Medulla oblongata (tissue), 1 donor: ENCODE measurements at regions not wholly inside any gene's neighbourhood (a gene's known extent, or its start where the extent isn't known, plus 50 kb on each side); places are given as distances from the start of the nearest gene placed in this dataset.
"Not testable (repeated sequence)": the region's sequence is repeated elsewhere in the genome, so short reads cannot be mapped to it uniquely, and the experiment has no call there.

Experiments
- DNase-seq: peaks from one replicate; pipeline ENCODE4 v3.0.0-alpha.2; 2015; ENCODE audit errors: extremely low spot score

DNA sequence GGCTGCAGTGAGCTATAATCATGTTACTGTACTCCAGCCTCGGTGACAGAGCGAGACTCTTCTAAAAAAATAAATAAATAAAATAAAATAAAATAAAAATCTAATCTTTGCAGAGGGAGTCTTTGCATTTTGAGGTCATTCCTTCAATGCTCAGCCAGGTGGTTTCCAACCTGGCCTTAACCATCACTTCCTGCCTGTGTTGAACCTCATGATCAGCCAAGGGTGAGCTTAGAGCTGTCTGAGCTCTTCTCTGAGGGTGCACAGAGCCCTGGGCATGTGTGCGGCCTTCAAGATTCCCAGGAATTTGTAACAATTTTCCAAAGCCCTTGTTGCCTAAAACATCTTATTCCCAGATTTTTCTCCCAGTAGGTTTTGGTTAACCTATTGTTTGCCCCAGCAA is 94.3 kb downstream of the KCNJ12 start:
- DNase-seq, result not testable (repeated sequence)

DNA sequence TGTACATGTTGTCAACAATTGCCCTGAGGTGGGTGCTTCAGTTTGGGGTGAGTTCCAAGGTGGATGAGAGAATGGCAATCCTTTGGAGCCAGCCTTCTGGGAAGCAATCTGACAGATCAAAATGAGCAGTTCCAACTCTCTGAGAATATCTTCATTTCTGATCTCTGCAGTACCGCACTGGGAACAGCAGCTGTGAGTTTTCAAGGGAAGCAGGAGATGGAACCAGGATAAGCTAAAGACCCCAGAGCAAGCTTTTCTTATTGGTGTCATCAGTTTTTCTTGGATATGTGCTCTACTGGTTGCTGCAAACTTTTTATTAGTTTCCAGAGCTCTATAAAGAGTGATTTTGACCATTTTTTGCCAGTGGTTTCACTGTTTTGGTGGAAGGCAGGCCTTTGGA is 94.7 kb downstream of the KCNJ12 start:
- DNase-seq, result no peak

DNA sequence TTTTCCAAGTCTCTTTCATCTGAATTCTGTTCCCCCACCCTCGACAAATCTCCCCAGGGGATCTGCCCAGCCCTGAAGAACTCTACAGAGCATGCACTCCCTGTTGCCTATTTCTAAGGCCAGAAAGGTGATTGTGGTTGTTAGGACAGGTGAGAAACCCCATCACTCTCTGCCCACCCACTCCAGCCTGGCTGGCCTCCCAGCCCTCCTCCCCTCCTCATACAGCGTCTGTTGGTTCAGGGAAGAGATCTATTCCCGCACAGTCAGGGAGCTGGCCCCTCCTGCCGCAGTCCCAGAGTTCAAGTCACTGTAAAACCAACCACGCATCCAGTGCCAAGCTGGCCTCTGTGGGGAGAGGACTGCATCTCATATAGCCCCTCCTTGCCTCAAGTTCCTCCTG is 98.7 kb downstream of the KCNJ12 start:
- DNase-seq, result no peak

DNA sequence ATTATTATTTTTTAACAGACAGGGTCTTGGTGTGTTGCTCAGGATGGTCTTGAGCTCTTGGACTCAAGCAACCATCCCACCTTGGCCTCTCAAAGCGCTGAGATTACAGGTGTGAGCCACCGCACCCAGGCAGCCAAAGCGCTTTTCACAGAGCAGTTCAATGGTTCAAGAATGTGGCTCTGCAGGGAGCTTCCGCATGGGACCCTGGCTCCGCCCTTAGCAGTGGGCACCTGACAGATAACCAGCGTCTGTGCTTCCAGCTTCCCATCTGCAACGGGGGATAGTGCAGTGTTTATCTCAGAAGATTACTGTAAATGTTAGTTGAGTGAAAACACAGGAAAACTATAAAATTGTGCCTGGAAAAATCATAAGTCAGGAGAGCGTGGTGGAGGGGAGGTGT is 99.4 kb downstream of the KCNJ12 start:
- no peak for DNase-seq

DNA sequence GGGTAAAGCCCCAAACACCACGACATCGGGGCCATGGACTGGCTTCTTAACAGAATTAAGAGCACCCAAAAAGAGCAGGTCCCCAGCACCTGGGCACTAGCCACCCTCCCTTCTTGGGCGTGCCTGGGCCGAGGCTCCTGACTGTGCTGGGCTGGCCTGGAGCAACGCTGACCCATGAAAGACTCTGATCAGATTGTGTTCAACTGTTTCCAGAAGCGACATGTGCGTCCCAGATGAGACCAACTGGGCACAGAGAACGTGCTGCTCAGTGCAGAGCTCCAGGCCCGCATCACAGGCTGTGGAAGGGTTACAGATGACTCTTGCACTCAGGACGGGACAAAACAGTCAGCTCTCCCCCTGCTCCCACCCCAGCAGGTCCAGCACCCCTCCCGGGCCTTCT is 100.7 kb downstream of the KCNJ12 start:
- no peak for DNase-seq

DNA sequence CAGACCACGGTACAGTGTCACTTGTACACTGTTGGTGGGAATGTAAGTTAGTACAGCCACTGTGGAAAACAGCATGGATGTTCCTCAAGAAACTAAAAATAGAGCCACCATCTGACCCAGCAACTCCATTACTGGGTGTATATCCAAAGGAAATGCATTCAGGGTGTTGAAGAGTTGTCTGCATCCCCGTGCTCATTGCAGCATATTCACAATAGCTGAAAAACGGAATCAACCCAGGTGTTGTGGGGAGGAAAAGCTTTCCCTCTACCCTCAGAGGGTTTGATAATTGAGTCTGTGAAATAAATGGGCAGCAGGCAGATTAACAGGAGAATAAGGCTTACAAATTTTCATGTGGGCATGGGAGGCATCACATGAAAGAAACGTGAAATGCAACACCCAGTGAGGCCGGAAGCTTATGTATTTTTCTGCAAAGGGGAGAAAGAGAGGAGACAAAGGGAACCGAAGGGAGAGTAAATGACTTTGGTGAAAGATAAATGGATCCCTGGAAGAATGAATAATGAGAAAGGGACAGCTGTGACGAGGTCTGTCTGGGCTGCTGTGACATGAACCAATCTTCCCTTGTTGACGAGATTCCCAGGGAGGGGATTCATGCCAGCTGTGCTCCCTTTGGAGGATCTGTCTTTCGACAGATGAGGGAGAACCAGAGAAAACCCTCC is 106.2 kb downstream of the KCNJ12 start:
- no peak for DNase-seq

DNA sequence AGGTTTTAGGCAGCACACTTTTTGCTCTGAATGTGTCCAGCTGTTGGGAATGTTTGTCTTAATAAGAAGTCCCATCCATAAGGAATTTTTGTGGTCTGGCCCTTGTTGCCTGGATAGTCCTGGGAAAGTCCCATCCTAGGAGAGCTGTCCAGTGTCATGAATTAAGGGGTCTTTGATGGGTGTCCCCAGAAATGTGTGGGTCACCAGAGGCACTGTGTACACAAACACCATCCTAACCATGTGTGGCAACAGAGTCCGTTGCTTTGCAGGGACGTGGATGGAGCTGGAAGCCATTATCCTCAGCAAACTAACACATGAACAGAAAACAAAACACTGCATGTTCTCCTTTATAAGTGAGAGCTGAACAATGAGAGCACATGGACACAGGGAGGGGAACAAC is 111.9 kb downstream of the KCNJ12 start:
- DNase-seq, result not testable (repeated sequence)

DNA sequence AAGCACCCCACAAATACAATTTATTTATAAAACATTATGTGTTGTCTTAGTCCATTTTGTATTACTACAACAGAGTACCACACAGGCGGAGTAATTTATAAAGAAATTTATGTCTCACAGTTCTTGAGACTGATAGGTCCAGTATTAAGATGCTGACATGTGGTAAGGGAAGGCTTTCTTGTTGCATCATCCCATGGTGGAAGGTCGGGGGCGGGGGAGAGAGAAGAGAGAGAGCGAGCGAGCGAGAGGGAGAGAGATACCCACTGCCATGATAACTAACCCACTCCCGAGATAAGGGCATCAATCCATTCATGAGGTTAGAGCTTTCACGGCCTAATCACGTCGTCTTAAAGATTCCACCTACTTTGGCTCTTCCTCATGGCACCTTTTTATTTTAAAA is 117.8 kb downstream of the KCNJ12 start:
- no peak for DNase-seq

DNA sequence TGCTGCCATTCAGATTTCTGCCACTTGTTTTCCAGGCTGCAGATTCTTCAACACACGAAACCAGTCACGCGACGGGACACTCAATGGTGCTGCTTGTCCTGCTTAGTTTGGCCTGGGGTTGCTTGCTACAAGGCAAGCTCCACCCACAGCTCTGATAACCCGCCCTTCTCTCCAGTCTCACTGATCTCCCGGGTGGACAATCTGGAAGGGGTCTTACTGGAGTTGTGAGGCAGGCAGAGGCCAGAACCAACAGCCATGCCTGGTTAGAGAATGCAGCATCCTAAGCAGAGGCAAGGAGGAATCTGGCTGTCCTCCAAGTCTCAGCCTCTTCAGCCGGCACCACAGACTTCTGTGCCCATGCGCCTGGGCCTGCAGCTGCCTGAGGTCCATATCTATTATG is 119.1 kb downstream of the KCNJ12 start:
- DNase-seq, result peak; percentile 48

DNA sequence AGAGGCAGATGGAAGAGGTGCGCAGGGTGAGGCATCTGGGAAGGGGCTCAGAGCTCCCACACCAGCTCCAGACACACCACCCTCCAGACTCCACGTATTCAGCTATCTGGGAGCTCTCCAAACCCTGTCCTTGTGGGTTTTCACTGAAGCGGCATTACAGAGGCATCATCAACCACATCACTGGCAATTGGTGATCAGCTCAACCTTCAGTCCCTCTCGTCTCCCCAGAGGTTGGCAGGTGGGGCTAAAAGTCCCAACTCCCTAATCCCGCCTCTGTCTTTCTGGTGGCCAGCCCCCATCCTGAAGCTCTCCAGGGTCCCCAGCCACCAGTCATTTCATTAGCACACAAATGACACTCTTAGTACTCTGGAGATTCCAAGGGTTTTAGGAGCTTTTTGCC is 123.9 kb downstream of the KCNJ12 start:
- no peak for DNase-seq

DNA sequence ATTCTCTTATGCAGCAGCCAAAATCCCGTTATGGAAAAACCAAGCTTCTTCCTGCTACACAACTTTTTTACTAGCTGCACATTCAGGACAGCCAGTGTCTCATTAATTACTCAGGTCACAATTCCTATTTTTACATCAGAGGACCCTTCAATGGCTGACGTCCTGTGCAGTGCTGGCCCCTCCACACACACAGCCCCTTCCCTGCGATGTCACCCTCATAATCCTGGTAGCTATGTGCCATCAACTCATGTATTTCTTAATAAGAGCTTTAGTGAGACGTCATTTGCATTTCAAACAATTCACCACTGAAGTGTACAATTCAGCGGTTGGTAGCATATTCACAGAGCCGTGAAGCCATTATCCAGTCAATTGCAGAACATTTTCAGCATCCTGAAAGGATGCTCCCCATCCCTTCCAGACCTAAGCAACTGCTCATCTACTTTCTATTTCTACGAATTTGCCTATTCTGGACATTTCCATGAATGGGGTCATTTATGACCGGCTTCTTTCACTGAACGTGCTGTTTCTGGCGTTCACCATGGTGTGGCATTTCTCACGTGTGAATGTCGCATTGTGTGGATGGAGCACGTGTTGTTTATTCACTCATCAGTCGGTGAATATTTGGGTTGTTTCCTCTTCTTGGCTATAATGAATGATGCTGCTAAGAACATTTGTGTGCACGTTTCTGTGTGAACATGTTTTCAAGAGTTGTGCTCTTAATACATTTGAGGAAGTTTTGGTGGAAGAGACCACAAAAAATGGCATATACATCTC is 126.0 kb downstream of the KCNJ12 start:
- DNase-seq, result peak; percentile 6

DNA sequence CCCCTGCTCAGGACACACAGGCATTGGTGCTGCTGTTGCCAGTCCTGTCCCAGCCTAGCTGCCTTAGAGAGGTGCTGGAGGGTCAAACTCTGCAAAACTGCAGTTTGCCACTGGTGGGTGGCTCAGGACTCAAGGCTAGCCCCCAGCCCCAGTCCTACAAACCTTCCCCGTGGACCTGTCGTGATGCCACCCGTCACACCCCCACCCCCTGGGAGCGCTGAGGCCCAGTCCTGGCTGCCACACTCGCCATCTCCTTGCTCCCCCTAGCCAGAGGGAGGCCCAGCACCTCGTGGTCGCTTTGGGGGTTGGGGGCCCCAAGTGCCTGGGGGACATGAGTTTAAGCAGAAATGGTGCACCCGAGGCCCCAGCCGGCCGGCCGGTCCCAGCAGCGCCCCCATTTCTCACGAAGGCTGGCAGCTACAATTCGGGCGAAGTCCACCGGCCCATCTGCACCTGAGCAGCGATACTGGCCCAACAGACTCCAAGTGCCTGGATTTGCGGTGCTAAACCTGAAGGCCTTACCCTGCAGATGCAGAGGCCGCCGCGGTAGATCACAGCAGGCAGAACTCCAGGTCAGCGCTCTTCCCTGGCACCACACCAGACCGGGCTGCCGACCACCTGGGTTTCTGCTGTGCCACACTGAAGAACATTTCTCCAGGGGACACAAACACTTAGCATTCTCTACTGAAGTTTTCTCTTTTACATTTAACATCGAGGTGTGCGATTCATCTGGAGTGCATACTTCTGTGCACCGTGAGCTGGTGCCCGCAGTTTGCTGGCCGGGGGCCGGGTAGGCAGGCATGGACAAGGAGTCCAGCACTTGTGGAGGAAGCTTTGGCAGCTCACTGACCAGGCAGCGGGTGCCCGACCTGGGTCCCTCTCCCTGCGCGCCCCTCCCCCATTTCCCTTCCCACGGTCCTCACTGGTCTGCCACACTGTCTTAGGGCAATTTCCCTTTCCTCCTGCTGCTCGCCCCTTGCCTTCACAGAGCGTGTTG is 130.0 kb downstream of the KCNJ12 start:
- no peak for DNase-seq

DNA sequence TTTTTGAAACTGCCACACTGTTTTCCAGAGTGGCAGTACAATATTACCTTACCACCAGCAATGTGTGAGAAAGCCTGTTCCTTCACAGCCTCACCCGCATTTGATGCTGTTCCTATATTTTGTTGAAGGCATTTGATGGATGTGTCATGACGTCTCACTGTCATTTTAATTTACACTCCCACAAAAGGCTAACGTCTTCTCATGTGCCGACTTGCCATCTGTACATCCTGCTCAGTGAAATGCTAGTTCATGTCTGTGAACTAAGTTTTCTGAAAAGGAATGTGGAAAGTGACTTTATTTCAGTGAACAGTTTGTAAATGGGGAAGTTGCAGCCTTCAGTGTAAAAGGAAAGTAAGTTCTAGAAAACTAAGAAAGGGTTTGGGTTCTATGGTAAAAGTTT is 131.6 kb downstream of the KCNJ12 start:
- DNase-seq, result not testable (repeated sequence)

DNA sequence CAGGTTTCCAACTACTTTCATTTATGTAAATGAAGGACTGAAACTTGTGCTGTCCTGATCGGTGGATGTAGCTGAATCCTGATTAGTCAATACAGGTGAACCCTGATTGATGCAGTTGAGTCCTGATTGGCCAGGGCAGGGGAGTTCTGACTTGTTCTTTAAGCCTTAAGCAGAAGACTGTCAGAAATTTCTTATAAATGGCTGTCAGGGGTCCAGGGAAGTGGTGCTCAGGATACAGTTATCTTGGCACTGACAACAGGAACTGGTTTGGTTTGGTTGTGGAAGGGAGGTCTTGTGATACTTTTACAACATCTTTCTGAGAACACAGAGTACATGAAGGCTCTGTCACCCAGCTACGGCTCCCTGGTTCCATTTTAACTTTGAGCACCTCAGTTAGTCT is 132.1 kb downstream of the KCNJ12 start:
- peak; percentile 18 for DNase-seq

DNA sequence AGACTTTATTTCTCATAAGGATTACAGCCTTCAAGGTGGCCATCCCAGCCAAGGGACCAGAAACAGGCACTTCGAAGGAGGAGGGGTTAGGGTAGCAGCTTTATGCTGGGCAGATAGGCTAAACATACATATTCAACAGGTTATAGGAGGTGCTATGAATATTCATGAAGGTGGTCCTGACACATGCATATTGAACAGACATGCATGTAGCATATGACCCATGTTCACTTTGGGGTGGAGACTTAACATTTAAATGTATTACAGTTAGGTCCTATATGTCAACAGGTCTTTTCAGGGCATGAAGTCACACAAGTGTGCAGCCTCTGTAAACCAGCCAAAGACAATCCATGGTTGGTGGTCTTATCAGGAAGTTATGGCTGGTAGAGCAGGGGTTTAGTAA is 133.2 kb downstream of the KCNJ12 start:
- not testable (repeated sequence) for DNase-seq

DNA sequence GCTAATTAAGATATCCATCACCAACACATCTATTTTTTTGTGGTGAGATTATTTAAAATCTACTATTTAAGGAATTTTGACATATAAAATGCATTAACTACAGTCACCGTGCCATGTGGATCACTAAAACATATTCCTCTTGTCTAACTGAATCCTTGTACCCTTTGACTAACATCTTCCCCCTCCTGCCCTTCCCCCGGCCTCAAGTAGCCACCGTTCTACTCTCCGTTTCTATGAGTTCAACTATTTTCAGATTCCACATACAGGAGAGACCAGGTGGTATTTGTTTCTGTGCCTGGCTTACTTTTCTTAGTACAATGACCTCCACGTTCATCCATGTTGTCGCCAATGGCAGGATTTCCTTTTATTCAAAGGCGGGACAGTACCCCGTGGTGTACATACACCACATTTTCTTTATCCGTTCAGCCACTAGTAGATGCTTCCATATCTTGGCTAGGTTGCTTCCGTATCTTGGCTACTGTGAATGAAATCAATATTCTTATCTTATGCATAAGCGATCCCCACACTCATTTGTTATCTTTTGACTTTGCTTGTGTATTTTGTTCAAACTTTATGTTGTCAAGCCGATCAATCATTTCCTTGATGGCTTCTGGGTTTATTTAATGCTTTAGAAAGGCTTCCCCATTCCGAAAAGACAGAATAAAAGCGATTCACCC is 134.7 kb downstream of the KCNJ12 start:
- DNase-seq, result peak; percentile 11

DNA sequence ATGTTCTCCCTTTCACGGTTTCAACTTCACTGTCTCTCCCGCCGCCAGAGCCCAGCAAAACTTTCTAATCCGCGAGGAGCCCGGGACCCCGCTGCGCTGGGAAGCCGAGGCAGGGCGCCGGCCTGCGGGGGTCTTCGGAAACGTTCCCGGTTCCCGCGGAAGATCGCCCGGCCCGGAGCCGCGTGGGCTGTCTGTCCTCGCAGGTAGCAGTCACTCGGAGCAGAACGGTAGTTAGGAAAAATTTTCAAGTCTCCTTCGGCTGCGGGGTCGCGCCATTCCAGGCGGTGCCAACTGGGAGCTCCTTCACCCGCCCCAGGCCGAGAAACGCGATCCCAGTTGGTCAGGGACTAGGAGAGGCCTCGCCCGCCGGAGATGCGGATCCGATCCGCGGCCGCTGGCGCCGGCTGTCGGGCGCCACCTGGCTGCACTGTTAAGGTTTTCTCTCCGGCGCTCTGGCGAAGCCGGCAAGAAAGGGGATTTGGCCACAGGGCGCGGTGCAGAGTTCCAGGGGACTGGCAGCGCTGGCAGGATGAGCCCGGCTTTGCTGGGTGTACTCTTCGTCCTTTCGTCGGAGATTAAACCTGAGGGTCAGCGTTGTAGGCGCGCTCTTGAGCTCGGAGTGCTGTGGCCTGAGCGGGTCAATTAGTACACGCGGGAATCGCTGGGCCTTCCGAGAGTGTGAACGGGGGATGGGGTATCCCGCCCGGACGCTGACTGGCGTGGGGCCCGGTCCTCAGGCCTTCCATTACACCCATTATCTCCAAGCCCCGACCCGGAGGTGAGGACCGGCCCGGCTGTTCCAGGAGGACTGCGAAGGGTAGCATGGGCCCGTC is 135.4 kb downstream of the KCNJ12 start:
- DNase-seq, result peak; percentile 88

DNA sequence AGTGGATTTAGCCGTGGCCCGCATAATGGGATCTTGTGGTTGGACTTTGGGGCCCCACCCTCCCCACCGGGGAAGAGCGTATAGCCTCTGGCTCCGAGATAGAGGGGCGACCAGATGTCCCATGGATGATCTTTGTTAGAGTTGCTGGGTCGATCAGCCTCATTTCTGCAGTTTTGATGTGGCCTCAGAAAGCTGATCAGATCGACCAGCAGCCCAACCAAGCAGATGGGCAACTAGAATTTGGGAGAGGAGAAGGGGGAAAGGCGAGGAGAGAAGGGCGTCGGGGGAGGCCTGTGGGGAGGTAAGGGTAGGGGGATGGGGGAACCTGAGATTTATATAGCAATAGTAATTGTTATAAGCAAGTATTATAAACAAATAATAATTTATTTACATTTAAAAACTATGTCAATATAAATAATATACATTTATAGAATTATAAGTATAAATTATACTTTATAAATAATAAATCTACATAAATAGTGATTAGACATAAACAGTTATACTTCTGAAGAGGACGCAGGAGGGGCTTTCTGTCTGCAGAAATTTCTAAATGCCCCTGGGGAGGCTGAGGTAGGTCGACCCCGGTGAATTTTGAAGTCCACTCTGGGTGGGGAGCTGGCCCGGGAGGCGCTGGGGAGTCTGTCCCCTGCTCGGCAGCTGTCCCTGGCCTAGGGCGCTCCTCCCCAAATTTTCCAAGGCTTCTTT is 136.3 kb downstream of the KCNJ12 start:
- DNase-seq, result no peak

DNA sequence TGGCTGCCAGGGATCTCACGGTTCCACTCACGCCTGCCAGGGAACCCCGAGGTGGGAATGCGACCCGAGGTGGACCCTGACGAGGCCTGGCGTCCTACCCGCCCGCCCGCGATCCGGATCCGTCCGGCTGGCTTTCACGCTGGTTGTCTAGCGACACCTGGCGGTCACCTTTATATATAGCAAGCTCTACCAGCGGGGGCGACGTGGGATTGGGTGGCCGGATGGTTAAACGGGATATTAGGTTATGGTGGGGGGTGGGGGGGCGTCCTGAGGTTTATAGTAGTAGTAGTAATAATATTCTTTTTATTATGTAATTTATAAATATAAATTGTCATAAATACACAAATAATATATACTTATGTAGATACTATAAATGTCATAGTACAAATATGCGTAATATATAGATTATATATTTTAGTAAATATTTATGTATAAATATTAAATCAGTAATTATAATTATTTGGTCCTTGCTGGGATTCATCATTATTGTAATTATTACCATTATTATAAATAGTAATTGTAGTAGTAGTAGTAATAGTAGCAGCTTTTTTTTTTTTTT is 136.9 kb downstream of the KCNJ12 start:
- DNase-seq, result peak; percentile 86

DNA sequence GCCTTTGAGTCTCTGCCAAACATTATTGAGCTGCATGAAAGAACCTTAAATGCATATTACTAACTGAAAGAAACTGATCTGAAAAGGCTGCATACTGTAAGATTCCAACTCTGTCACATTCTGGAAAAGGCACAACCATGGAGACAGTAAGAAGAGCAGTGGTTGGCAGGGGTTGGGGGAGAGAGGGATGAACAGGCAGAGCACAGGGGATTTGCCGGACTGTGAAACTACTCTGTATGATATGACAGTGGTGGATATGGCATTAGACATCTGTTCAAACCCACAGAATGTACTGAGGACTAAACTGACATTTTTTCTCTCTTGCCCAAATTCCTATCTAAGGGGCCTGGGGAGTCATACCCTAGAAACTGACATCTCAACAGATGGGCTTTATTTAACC is 138.4 kb downstream of the KCNJ12 start:
- not testable (repeated sequence) for DNase-seq
